Heart left ventricle (tissue), 13 donors: ENCODE measurements at regions not wholly inside any gene's neighbourhood (a gene's known extent, or its start where the extent isn't known, plus 50 kb on each side); places are given as distances from the start of the nearest gene placed in this dataset.

Experiments used
- POLR2A ChIP-seq, 2 donors: fragments of 450-650 bp; IDR thresholded peaks; one replicate each; pipeline ENCODE4 v1.6.1; 2017; ENCODE audit warnings: antibody characterized with exemption in 2 of 2, mild to moderate bottlenecking in 2 of 2, moderate library complexity in 2 of 2
- TF ChIP-seq, protein P1 (sequence below), 12 donors: fragments of 200-600 bp; sonication (generic) in 4 of 12; IDR thresholded peaks; one replicate each; pipeline versions ENCODE4 v1.5.0 to v1.8.0; 2018 to 2022; ENCODE audit warnings: antibody characterized with exemption in 12 of 12, mild to moderate bottlenecking in 5 of 12
- donor health status: ischemic (EF 13 %, LVEDD 7.1; RV severe dilation, severe dysfunction).
- donor health status: DM: no; HTN: yes; CAD: no.
- donor health status: DM: no; HTN: no; CAD: no.
- donor health status: ischemic (EF 25% LVEDD 6.9; RV normal size, moderate dysfunction).
- donor health status: ischemic (EF 25% LVEDD 5.7; RV mildly dilated, moderate dysfunction).
- donor health status: ischemic (EF 35%, LVEDD 5.7; RV mildly dilated, moderate dysfunction).
- donor health status: nonischemic (EF 11% LVEDD 7.7; RV severe dilation, severe dysfunction).
- donor health status: DM: yes; HTN: yes; CAD: no.
- donor health status: PGD.
- donor health status: ischemic (EF 29% LVEDD 5.4; RV normal size, mild dysfunction).
- donor health status: nonischemic (EF 23%, LVEDD 6.1; RV moderate dilation, normal function).

DNA sequence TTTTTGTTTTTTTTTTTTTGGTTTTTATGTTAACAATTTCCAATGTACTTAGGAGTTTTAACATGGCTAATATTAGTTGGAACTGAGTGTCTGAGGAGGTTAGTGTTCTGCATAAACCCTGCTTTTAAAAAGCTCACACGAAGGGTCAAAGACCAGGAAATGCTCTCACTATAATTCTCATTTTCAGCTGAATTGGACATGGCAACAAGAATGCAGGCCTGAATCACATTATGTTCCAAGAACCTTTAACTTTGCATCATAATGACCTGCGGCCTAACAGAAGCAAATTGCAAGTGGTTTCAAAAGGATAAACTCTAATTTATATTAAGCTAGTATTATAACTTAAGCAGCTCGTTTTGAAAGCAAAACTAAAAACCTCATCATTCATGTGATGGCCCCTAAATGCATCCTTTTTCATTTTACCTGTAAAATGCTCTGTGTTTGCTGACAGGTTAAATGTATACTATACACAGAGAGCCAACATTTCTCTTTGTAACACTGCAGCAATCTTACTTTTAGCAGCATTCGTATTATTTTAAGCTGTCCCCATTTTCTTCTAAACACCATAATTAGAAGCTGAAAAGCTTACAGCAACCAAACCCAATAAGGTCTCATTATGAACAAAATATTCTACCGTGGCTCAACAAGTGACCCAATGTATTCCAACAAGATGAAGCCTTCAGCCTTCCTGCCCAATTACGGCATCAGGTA, 242.8 kb upstream of the SP4 start:
- TF ChIP-seq, protein P1, sequence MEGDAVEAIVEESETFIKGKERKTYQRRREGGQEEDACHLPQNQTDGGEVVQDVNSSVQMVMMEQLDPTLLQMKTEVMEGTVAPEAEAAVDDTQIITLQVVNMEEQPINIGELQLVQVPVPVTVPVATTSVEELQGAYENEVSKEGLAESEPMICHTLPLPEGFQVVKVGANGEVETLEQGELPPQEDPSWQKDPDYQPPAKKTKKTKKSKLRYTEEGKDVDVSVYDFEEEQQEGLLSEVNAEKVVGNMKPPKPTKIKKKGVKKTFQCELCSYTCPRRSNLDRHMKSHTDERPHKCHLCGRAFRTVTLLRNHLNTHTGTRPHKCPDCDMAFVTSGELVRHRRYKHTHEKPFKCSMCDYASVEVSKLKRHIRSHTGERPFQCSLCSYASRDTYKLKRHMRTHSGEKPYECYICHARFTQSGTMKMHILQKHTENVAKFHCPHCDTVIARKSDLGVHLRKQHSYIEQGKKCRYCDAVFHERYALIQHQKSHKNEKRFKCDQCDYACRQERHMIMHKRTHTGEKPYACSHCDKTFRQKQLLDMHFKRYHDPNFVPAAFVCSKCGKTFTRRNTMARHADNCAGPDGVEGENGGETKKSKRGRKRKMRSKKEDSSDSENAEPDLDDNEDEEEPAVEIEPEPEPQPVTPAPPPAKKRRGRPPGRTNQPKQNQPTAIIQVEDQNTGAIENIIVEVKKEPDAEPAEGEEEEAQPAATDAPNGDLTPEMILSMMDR (IDR thresholded peaks at IDR 0.05), result no peak
- TF ChIP-seq POLR2A (IDR thresholded peaks at IDR 0.05), result no peak
